ENCODE measurements at regions not wholly inside any gene's neighbourhood (a gene's known extent, or its start where the extent isn't known, plus 50 kb on each side); places are given as distances from the start of the nearest gene placed in this dataset.
"Not testable (repeated sequence)": the region's sequence is repeated elsewhere in the genome, so short reads cannot be mapped to it uniquely, and the experiment has no call there.

DNA sequence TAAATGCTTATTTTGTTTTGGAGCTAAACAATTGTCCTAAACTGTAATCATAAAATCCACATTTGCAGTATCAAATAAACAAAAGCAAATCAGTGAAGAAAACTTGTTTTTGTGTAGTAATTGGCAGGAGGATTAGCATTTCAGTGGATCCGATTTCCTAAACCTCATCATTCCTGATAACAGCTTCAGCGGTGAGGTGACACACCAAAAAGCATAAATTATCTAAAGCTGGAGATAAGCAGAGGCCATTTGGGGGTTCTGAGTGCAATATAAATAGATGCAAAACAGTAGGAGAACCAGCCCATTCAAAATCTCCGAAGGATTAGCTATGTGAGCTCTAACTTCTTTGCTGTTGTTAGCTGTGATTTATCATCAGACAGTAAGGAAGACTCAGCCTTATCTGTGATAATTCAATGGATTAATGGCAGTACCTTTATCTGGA lies 235.8 kb downstream of the EPHA7 start:
- DNase-seq = no peak

DNA sequence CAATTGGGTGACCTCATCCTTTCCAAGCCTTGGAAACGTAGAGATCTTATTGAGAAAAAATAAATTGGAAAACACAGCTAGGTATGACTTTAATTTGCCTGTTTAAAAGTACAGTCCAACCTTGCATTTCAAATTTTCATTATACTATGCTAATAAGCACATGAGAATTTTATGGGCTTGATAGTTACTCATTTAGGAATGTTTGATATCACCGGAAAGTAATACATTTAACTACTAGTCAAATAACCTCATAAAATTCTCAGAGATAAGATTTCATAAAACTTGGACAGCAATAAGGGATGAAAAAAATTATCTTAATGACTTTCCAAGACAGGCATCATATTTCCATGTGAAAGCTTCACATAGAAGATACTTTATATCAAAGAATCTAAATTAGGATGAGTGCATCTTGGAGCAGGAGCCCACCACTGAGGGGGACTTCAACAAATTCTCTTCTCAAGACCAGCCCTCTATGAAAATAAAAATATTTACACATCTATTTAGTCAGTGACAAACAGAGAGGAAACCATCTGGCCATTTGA lies 236.3 kb downstream of the EPHA7 start:
- no peak for DNase-seq

DNA sequence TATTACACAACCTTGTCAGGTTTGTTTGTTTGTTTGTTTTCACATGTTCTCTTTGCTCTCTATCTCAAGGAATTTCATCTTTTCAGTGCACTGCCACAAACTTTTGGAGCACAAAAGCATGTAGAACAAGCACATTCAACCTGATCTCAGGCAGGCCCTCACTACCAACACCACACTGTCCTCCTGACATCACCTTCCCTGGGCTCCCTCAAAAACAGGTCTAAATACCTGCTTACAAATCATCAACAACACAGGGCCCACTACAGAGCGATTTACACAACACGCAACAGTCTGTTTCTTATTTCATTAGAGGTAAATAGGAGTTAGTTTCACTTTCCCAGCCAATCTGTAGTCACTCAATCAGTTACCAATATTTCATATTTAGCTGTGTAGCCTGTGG lies 241.4 kb downstream of the EPHA7 start:
- DNase-seq = no peak

DNA sequence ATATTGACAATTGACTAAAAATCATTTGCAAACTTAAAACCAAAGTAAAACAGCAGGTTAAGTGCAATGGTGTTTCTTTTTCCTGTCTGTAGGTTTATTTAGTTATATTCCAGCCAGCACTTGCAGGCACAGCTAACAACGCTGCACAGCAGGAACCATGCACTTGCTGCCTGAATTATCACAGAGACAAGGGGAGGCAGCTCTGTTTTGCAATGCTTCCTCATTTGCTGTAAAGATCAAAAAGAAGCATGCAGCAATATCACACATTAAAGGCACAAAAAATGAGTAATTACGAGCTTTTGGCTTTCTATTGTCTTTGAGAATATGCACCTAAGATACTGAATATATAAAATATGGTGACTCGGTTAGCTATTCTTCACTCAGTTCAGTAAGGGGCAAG lies 241.9 kb downstream of the EPHA7 start:
- DNase-seq = no peak

DNA sequence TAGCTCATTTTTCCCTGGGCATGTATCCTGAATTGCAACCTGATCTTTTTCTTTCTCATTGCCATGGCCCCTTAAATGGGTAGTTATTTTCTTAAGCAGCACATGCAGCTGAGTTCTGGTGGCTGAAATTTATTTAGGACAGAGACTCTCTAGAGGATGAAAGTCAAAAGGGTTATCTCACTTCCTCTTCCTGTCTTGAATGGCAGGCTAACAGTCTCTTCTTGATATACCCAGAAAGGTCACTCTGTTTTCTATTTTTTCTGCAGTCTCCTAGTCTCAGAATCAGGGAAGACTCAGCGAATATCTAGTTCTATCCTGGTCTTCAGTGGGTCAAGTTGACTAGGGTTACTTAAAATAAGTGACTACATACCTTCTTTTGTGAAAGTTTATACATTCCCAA lies 243.3 kb downstream of the EPHA7 start:
- no peak for DNase-seq

DNA sequence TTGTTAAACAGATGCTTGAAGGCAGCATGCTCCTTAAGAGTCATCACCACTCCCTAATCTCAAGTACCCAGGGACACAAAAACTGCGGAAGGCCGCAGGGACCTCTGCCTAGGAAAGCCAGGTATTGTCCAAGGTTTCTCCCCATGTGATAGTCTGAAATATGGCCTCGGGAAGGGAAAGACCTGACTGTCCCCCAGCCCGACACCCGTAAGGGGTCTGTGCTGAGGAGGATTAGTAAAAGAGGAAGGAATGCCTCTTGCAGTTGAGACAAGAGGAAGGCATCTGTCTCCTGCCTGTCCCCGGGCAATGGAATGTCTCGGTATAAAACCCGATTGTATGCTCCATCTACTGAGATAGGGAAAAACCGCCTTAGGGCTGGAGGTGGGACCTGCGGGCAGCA lies 245.8 kb downstream of the EPHA7 start:
- not testable (repeated sequence) for DNase-seq

DNA sequence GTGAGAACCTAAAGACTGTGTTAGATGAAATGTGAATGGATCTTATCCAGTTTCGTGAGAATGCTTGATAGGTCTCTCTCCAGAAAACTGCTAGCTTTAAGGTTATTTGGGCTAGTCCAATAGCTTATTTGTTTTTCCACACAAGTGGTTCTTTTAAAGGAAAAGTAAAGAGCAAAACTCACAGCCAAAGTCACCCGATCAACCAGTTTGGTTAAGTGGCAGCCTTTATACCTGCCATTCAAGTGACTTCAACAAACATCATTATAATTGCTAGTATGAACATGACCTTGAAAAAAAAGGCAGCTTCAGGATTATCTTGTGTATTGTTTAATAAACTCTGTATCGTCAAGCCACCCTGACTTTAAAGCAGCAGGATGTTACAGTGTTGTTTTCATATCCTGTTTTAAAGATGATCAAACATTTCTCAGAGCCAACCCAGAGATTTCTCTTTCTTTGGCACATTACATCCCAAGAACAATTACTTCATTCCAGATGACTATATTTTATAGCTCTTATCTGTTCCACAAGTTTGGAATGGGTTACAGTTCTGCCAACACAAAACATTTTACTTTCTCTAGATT lies 253.4 kb downstream of the EPHA7 start:
- no peak for DNase-seq

DNA sequence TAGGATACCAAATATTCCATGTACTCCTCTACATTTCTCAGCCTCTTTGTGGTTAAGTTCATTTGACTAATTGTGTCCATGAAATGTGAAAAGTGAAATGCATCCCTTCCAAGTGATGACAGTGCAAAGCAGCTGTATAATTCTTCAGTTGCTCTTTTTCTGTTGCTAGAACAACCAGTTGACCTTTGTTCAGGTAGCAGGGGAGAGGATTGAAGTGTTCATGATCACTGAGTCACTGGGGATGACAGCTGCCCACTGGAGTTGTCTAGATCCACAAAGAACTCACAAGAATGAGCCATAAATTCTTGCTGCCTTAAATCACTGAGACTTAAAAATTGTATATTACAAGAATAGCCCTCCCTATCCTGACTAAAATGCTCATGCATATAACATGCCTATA lies 254.6 kb downstream of the EPHA7 start:
- no peak for DNase-seq

DNA sequence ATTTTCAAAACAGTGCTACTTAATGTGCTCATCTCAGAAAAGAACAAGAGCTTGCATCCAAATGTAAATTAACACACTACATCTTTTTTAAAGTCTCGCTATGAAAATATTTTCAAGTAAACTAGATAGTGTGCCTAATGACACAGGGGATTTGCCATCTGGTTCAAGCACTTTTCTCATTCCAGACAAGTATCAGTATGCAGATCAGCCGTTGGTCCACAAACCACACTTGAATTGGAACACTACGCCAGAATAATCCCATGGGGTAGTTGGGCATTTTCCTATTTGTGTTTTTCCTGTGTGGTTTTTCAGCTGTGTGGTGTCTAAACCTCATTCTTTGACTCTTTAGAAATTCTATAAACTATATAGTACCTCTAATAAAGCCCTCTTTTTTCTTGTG lies 256.2 kb downstream of the EPHA7 start:
- no peak for DNase-seq

DNA sequence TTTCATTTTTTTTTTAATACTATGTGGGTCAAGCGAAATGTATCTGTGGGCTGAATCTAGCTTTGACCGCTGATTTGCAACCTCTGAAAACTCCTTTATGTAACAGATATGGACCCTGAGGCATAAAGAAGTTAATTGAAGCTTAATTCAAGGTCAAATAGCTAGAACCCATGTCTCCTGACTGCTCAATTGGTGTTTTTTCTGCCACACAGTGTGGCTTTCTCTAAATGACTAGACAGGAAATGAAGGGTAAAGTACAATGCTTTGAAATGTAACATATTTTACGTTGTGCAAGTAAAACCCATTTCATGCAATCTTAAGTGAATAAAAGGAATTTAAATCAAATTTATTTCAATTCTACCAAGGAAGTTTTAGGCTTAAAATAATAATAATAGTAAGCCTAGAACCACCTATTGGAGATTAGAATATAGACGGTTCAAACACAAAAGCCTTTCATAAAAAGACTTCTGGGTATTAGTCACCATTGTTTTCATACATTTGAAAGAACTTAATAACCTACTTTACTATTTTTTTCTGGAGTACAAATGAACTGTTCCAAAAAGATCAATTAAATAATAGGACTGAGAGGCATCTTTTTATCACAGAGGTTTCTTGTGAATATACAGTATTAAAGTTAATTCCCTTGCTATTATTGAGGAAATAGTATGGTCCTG lies 279.8 kb downstream of the EPHA7 start:
- DNase-seq = no peak

DNA sequence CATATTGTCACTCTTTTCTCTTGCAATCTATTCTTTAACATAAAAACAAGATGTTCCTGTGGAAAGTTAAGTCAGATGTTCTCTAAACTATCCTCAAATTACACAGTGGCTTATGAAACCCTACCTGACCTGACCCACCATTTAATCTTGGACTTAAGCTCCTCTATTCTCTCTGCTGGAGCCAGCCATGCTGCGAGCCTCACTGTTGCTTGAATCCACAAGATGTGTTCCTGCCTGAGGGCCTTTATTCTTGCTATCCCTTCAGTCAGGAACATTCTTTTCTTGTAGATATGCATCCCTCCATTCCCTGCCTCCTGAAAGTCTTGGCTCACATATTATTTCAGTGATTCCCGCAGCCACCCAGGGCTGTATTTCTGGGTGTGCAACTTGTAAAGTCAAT lies 283.2 kb downstream of the EPHA7 start:
- DNase-seq = no peak

DNA sequence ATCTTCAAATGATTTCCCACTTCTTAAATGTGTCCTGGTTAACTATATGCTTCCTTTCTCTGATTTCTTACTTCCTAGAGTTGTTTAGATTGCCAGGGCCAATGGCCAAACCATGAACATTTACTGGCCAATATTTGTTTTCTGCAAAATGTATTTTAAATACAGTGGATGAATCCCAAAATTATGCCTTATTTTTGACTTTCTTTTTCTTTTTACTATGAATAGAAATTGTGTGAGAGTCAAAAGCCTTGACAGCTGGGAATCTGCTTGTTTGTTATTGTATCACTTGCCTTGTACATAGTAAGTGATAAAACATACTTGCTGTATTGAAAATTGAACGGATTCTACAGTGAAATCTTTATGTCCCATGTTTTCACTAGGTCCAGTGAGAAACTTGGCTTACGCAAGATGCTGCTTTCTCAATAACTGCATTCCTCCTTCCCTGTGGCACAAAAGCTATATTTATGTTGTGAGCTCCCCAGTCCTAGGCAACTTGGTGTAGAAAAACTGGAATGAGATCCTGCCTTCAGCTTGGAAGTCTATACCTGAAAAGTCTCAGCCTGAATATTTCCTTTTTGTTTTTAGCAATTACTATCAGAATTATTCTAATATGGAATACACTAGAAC lies 295.2 kb downstream of the EPHA7 start:
- no peak for DNase-seq

DNA sequence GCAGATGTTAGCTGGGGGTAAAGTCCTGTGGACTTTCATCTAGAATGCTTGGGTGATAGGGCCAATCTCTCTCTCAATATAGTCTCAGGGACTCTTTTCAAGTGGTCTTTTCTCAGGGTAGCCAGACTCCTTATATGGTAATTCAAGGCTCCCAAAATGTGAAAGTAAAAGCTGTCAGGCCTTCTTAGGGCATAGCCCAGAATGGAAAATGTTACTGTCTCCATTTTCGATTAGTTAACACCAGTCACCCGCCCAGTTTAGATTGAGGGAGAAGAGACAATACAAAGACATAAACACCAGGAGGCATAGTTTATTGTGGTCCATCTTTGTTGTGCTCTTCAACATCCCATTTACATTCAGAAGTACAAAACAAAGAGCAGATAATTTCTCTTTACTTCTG lies 295.8 kb downstream of the EPHA7 start:
- DNase-seq = no peak

DNA sequence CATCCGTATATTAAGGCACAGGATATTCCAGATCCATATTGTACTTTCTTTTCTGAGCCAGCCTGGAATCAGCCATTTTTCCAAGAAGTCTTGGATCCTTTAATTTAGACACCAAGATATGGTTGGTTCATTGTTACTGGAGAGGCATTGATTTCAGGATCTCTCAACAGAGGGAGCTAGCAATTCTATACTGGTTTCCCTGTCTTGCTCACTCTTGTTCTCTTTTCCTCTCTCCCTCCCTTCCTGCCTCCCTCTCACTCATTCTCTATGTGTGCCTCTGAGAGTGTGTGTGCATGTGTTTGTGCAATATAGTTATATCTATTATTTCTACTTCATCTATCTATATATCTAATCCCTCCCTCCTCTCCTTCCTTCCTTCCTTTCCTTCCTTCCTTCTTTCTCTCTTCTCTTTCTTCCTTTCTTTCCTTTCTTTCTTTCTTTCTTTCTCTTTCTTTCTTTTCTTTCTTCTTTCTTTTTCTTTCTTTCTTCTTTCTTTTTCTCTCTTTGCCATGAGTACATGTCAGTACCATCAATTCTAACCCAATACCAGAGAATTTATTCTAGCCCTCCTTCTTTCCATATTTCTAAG lies 299.1 kb downstream of the EPHA7 start:
- DNase-seq = no peak

DNA sequence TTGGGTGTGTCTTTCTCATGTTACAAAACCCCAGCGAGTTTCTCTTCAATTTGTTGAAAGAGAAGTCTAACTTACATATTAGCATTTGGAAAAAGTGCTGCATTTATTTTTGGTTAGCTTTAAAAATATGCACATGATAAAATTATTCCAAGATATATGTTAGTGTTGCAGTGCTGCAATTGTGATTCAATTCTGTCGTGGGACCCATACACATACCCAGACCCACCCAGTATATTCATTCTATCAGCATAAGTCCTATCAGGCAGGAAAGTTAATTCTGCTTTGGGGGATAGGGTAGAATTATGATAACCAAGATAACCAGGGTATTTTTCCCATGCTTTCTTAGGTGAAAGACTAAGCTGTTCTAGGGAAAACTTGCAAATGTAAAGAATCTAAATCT lies 313.5 kb downstream of the EPHA7 start:
- DNase-seq = no peak

DNA sequence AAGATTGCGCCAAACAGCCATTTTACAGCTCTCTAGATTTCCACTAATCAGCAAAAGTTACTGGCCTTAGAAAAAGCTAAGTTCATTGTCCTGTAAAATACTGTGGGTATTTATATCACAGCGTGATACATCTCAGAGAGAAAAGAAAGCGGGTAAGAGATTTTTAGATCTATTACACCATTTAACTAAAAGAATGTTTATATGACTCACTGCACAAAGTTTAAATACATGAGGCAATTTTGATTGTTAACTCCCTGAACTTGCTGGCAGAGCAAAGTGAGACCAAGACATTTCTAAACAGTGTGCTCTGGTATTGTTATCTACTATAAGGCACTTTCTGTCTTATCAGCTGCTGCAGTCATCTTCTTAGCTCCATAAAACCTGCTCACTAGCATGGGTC lies 314.3 kb downstream of the EPHA7 start:
- no peak for DNase-seq

DNA sequence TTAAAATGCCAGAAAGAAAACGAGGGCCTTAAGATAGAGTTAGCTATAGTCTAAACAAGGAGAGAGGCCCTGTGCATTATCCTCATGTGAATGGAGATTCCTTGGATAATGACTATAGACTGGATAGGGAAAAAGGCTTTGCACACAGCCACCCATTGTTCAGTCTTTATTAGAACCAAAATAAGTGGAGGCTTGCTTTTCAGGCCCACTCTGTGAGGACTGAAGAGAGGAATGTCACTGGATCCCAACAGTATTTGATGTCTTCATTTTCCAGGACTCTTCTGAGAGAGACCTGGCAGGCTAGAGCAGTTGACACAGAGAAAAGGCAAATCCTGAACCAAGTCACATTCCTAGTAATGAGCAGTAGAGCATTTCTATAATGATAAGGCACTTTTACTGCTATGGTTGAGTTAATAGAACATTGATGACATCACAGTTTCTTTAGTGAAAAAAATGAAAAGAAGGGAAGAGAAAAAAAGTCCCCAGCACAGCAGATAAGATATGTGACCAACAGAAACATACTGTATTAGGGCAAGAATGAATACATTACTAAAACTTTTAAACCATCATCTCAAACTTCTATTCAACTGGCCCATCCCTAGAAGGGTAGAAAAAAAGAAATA lies 315.1 kb downstream of the EPHA7 start:
- DNase-seq = no peak

DNA sequence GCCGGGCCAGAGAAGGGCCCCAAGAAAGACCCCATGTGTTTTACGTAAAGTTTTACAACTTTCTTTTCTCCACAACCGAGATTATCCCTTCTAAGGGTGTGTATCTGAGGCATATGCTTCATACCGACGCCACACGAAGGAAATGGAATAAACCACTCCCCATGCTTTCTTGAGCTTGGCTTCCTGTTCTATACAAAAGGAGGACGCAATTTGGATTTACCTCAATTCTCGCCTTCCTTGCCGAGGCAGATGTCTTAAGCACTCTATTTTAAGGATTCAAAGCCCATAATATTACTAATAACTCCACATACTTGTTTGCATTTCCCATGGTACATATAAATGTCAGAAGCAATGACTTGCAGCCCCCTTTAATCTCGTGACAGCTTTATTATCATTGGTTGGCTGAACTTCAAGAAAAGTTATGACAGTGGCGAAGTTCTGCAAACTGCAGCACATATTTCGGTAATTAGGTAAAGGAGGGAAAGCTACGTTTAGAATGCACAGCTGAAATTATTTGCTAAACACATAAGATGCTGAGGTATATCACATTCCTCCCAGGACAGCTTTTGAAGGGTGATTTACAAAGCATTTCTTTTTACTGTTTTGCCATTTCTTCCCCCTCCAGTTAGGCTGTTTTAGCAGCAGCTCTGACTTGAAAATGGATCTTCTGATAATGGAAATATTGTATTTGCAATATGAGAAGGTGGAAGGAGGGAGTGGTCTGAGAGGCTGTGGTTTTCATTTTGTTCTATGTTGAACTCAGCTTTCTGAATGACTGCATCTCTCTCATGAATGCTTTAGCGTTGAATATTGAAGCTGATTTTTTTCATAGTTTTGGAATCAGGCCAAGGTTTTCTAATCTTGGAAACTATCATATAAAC lies 330.5 kb downstream of the EPHA7 start:
- DNase-seq = no peak

DNA sequence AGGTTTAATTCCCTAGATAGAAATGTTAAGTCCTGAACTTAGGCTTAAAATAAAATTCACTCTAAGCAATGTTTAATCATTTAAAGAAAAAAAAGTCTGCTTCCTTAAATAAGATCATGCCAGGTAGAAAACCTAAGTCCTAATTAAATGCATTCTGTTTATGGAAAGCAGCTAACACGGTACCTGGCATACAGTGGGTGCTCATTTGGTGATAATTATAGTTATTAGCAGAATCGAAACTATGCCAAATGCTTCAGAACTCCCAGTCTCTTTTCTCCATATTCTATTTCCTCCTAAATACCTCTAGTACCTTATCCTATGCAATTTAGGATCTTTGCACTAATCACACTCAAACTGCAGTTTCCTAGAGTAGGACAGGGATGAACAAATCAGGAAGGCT lies 331.8 kb downstream of the EPHA7 start:
- no peak for DNase-seq

DNA sequence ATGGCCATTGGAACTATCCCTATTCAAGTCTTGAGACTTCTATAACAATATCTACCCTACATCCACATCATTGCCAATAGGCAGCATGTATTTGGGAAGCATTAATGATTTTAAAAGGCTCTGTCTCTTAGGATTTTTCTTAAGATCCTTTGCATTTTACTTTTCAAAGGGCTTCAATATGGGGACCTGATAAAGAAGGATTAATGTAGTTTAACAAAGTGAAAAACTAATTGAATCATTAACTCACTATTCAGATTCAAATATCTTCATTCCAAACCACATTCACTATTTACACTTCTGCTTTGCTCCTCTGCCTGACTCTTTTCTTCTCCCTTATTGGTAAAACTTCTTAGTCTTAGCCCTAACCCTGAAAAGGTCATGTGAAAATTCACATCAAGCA lies 333.0 kb downstream of the EPHA7 start:
- no peak for DNase-seq

DNA sequence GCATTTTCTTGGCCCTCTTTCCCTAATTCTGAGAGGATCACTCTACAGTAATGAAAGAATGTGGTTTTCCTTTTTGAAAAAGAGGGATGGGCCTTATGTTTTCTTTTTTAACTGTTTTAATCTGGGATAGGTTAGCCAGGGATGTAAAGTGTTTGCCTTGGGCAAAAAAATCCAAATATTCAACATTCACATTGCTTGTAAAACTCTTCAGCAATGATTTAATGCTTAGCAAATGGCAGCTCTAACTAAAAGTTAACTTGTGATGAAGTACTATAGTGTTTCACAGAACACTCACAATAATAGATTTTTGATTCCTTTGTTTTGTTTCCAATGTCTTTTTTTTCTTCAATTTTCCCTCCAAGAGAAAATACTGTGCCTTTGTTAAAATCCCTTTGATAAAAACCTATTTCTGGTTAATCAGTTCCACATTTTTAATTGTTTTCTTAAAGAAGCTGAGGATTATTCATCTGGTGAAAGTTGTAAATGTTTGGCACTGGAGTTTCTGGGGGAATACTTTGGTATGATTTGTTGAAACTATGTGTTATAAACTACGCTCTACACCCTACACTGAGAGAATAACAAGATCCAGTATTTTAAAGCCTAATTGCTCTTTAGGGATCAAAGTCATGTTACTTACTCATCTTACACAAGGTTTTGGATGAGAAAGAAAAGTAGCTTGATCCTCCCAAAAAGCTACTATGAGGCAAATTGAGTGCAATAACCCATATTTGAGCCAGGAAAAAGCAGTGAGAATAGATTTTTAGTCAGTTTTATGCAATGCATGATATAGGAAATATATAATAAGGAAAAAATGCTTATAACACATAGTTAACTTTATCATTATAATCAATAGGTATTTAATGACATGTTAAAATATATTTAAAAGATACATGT lies 335.8 kb downstream of the EPHA7 start:
- DNase-seq = no peak

Measured in activated CD4-positive, alpha-beta T cell treated with anti-CD3 and anti-CD28 coated beads, Interleukin-2, amount 50 U/mL, for 4 hours (primary cell).